Stimulated activated CD4-positive, alpha-beta T cell treated with anti-CD3 and anti-CD28 coated beads, Interleukin-2, amount 100 ng/mL, for 4 hours (primary cell): ENCODE measurements at regions not wholly inside any gene's neighbourhood (a gene's known extent, or its start where the extent isn't known, plus 50 kb on each side); places are given as distances from the start of the nearest gene placed in this dataset.

Experiments
- DNase-seq: peaks from one replicate; pipeline ENCODE4 v3.0.0-alpha.2; 2020; ENCODE audit warnings: low read depth

- no peak for DNase-seq
Observed at GRCh38 chr5:74288448-74289108, 351.9 kb downstream of the ENC1 start.

GRCh38 chr5:74288038-74288437 is 352.5 kb downstream of the ENC1 start:
- no peak for DNase-seq

GRCh38 chr5:74286734-74287695 is 353.5 kb downstream of the ENC1 start:
- no peak for DNase-seq

DNA sequence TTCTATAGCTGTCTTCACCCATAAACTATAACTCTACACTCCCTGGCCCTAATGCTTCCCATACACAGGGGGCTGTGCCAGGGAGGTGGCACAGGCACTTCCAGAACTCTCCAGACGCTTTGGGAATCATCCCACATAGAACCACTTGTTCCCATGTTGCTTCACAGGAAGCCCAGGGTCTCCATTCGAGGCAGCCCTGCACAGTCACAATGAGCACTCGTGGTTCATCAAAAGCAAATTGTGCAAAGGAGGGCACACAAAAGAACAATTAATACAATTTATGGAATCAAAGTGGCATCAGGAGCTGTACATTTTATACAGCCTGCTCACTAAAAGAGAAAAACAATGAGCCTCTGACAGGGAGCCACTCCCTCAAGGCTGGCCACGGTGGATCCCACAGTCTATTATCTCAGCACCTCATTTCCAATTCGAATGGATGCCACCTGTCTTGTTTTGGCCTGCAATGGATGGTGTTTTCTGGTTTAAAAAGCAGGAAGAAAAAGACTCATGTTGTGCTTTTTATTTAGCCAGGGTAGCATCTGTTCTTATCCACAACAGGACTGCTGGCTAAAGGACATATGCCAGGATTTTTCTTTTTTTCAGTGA is 354.8 kb downstream of the ENC1 start:
- DNase-seq: no peak

DNA sequence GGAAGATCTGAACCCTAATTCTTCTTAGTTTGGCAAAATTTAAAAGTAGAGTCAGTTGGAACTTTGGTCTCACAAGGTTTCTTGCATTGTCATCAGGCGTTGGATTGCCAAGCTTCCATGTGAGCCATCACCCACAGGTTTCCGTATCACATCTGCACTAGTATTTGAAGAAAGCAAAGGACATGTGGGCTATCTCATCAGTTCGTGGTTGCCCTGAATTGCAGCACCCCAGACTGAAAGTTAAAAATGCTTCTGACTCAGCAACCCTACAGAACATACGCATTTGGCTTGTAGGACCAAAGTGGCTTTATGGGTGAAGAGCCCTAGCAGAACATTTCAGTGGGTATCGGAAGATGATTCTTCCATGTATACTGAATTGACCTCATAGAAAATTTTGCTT is 358.0 kb downstream of the ENC1 start:
- DNase-seq: no peak

- DNase-seq: no peak
Observed at GRCh38 chr5:74281166-74281565, 359.4 kb downstream of the ENC1 start.

- DNase-seq: no peak
Observed at GRCh38 chr5:74280306-74280705, 360.2 kb downstream of the ENC1 start.

DNA sequence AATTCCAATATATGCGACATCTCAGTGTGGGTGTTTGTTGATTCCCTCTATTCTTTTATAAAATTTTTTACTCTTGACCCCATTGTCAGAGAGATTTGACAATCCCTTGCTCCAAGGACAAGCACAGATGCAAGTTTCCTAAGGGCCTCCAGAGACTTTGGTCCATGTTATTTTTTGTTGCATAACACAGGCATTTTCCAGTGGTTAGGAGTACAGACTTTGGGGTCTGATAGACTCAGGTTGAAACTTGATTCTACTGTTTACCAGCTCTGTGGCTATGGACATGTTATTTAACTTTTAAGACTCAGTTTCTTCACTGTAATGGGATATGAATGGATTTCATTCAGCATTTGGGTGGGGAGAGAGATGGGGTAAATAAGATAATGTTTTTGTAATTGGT is 361.3 kb downstream of the ENC1 start:
- DNase-seq: no peak

GRCh38 chr5:74277418-74277817 is 363.1 kb downstream of the ENC1 start:
- DNase-seq: no peak

GRCh38 chr5:74275171-74275992 is 365.1 kb downstream of the ENC1 start:
- DNase-seq: no peak

- DNase-seq: no peak
Observed at GRCh38 chr5:74274326-74274725, 366.2 kb downstream of the ENC1 start.

GRCh38 chr5:74272831-74273451 is 367.6 kb downstream of the ENC1 start:
- DNase-seq: no peak

DNA sequence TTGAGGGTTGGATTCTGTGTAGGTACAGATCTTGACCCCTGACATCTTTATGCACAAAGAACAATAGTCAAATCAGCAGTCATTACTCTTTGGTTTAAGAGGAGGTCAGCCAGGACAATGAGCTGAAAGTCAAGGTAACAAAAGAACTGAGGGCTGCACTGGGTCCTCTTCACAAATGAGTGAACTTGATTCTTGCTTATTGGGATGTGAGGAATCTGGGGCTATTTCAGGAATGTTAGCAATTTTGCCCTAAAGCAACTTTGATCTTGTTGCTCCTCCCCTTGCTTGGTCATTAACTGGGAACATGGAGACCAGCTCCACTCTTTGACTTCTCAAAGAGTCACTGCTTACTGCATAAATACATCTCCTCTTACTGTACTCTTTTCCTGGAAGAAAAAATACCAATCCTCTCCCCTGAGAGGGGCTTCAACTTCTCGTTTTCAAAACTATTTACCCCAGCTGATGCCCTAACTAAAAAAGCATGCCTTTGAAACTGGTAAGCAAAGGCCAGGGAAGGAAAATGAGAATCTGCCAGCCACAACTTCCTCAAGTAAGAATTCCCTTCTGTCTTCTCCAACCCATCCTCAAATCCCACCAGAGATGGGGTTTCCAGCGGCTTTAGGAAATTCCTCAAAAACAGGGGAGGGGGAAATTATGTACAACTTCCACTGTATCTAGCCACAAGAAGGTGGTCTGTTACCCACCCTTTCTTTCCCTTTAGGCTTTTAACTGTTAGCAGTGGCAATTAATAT is 368.3 kb downstream of the ENC1 start:
- DNase-seq: no peak

DNA sequence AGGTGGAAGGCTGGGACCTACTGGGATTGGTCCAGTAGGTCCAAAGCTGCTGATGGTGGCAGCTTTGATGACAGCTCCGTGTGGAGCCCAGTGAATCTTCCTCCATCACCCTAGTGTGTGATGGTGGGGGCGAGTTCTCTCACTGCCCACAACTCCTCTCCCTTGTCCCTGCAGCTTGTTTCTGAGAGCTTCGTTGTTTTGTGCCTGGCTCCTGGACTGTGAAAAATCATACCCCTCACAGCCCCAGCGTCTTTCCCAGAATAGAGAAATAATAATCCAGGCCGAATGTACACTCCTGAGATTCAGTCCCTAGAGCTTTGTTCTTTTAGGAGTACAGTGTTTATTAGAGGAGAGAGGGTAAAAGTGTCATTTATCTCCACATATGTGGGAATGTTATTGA is 372.2 kb downstream of the ENC1 start:
- DNase-seq: no peak

GRCh38 chr5:74266836-74267235 is 373.7 kb downstream of the ENC1 start:
- DNase-seq: no peak

DNA sequence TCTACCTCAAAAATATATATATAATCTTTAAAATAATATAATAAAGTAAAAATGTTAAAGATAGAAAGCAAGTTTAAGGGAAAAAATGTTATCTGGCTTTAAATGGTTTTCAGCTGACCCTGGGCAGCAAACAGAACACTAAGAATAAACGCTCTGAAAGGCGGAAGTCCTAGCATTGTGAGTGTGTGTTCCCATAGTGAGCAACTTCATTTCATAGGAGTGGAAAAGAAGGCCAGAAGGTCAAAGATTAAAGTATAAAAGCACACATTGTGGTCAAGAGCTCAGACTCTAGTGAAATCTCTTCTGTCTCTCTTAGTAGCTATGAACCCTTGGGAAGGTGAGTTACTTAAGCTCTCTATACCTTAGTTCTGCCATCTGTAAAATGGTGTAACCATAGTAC is 374.4 kb downstream of the ENC1 start:
- DNase-seq: no peak

DNA sequence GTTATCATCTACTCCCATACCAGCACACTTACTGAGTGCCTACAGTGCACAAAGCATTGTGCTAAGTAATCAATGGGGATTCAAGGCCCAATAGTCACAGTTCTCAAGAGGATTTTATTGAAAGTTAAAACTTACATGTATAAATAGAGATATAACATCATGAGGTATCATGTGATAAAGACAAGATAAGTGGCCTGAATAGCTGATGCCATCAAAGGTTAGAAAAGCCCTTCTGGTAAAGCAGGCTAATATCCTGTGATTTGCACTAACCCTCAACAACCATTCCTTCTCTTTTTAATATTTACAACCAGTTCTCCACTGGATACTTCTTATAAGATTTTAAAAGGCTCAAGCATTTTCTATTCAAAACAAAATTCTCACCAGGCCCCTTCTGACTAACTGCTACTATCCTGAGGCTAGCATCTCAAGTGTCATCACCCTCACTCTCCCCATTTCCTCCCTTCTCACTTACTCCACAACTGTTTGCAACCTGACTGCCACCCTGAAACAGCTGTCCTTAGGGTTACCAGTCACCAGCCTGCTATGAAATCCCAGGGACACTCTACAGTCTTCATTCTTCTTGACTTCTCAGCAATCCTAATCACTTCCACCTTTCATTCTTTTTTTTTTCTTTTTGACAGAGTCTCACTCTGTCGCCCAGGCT is 377.9 kb downstream of the ENC1 start:
- no peak for DNase-seq

DNA sequence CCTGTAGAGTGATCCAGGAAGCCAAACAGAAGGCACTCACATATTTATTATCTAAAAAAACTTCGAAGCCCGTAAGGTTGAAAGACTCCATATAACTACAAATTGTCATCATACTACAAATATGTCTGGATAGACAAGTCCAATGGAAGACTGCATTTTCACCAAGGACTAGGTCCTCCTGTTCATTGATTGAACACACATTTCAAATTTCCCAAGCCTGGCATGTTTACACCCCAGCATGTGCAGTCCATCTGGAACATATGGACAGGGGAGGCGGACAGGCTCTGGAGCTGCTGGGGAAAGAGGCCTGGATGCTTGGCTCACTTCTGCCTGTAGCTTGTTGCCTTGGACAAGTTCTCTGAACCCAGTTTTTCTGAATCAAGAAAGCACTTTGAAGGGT is 378.7 kb downstream of the ENC1 start:
- DNase-seq: no peak

DNA sequence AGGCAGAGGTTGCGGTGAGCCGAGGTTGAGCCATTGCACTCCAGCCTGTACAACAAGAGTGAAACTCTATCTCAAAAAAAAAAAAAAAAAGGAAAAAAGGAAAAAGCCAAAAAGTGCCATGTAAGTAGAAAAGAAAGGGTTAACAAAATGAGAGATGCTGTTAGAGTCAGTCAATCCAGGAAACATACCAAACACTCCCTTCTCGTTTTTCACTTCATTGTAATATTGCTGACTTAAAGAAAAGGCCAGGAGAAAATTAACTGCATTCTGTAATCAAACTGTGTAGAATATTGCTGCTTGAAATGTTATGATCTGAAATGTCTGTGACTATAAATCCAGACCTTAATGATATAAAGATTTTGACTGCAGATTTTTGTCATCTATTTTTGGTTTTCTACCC is 379.1 kb downstream of the ENC1 start:
- DNase-seq: no peak

- no peak for DNase-seq
Observed at GRCh38 chr5:74259572-74259971, 381.0 kb downstream of the ENC1 start.

DNA sequence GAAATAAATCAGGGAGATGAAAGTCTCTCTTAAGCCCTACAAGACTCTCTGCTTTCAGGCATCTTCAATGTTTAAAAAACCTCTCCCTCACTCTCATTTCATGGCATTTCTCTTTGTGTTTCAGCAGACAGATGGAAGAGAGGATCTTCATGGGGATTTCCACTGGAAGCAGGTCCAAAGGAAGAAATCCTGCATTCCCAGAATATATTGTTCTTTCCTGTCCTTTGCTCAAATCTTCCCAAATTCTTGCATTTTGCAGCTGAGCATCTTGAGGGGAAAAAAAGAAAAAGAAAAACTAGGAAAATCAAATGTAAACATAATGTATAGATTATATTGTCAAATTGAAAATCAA is 382.2 kb downstream of the ENC1 start:
- DNase-seq: no peak
